GM19372 (cell line): ENCODE measurements at regions not wholly inside any gene's neighbourhood (a gene's known extent, or its start where the extent isn't known, plus 50 kb on each side); places are given as distances from the start of the nearest gene placed in this dataset.
A peak's percentile ranks its signal among the peaks of the same experiment; 100 is the strongest.

Experiments
- ATAC-seq: cut with Tn5 transposase; IDR thresholded peaks from one replicate; pipeline ENCODE4 v1.9.1; 2021; ENCODE audit warnings: mild to moderate bottlenecking, low read depth, moderate library complexity; ENCODE audit not compliant: unreplicated experiment

- no peak for ATAC-seq
These were observed 136.0 kb upstream of the THBS1 start for GRCh38 chr15:39444735-39445470.

GRCh38 chr15:39445931-39446330 lies 134.9 kb upstream of the THBS1 start:
- ATAC-seq, result no peak

- ATAC-seq, result no peak
These were observed 133.5 kb upstream of the THBS1 start for GRCh38 chr15:39447346-39447745.

- ATAC-seq, result no peak
These were observed 133.0 kb upstream of the THBS1 start for GRCh38 chr15:39447881-39448280.

GRCh38 chr15:39448409-39448808 lies 132.5 kb upstream of the THBS1 start:
- ATAC-seq, result no peak

- ATAC-seq, result no peak
These were observed 129.7 kb upstream of the THBS1 start for GRCh38 chr15:39451121-39451688.

- ATAC-seq, result no peak
These were observed 129.0 kb upstream of the THBS1 start for GRCh38 chr15:39451871-39452270.

- ATAC-seq, result peak; percentile 82
These were observed 127.3 kb upstream of the THBS1 start for GRCh38 chr15:39453620-39454019.

GRCh38 chr15:39454189-39454986 lies 126.5 kb upstream of the THBS1 start:
- ATAC-seq, result no peak

- no peak for ATAC-seq
These were observed 125.3 kb upstream of the THBS1 start for GRCh38 chr15:39455471-39455991.

GRCh38 chr15:39456159-39456558 lies 124.7 kb upstream of the THBS1 start:
- no peak for ATAC-seq

- no peak for ATAC-seq
These were observed 124.1 kb upstream of the THBS1 start for GRCh38 chr15:39456582-39457330.

GRCh38 chr15:39458131-39458530 lies 122.7 kb upstream of the THBS1 start:
- ATAC-seq, result no peak

GRCh38 chr15:39459548-39459947 lies 121.3 kb upstream of the THBS1 start:
- ATAC-seq, result no peak

- no peak for ATAC-seq
These were observed 120.1 kb upstream of the THBS1 start for GRCh38 chr15:39460748-39461147.

- ATAC-seq, result no peak
These were observed 119.2 kb upstream of the THBS1 start for GRCh38 chr15:39461536-39462130.

GRCh38 chr15:39462691-39463090 lies 118.2 kb upstream of the THBS1 start:
- no peak for ATAC-seq

GRCh38 chr15:39465843-39466749 lies 114.8 kb upstream of the THBS1 start:
- ATAC-seq, result no peak

GRCh38 chr15:39466750-39467105 lies 114.2 kb upstream of the THBS1 start:
- no peak for ATAC-seq
